Activated CD4-positive, CD25-positive, alpha-beta regulatory T cell treated with anti-CD3 and anti-CD28 coated beads, Interleukin-2, amount 50 U/mL, for 16 hours (primary cell): ENCODE measurements at regions not wholly inside any gene's neighbourhood (a gene's known extent, or its start where the extent isn't known, plus 50 kb on each side); places are given as distances from the start of the nearest gene placed in this dataset.

ENCODE experiments used
- DNase-seq: peaks from one replicate; pipeline ENCODE4 v3.0.0-alpha.2; 2020; ENCODE audit warnings: low read depth, low spot score

GRCh38 chr2:207257251-207258250, 91.8 kb upstream of the KLF7 start:
- DNase-seq: no peak

- DNase-seq: no peak
Observed at GRCh38 chr2:207258263-207258991, 92.7 kb upstream of the KLF7 start.

GRCh38 chr2:207260021-207260420, 94.3 kb upstream of the KLF7 start:
- no peak for DNase-seq

GRCh38 chr2:207260947-207261346, 95.2 kb upstream of the KLF7 start:
- no peak for DNase-seq

- DNase-seq: no peak
Observed at GRCh38 chr2:207264310-207264709, 98.6 kb upstream of the KLF7 start.

- DNase-seq: no peak
Observed at GRCh38 chr2:207265332-207265731, 99.6 kb upstream of the KLF7 start.

GRCh38 chr2:207265869-207266268, 100.1 kb upstream of the KLF7 start:
- DNase-seq: no peak

- DNase-seq: no peak
Observed at GRCh38 chr2:207266648-207267047, 100.9 kb upstream of the KLF7 start.

- no peak for DNase-seq
Observed at GRCh38 chr2:207269038-207269437, 103.3 kb upstream of the KLF7 start.

- no peak for DNase-seq
Observed at GRCh38 chr2:207274530-207275189, 108.9 kb upstream of the KLF7 start.

GRCh38 chr2:207275779-207276178, 110.0 kb upstream of the KLF7 start:
- no peak for DNase-seq

GRCh38 chr2:207276248-207276647, 110.5 kb upstream of the KLF7 start:
- DNase-seq: no peak

GRCh38 chr2:207276858-207277257, 111.1 kb upstream of the KLF7 start:
- no peak for DNase-seq

- DNase-seq: no peak
Observed at GRCh38 chr2:207279520-207279919, 113.8 kb upstream of the KLF7 start.

- no peak for DNase-seq
Observed at GRCh38 chr2:207281436-207281835, 115.7 kb upstream of the KLF7 start.

GRCh38 chr2:207282916-207283315, 117.2 kb upstream of the KLF7 start:
- no peak for DNase-seq

- no peak for DNase-seq
Observed at GRCh38 chr2:207283356-207283755, 117.6 kb upstream of the KLF7 start.

- no peak for DNase-seq
Observed at GRCh38 chr2:207284556-207285472, 119.1 kb upstream of the KLF7 start.

GRCh38 chr2:207285473-207285815, 119.7 kb upstream of the KLF7 start:
- no peak for DNase-seq

- DNase-seq: no peak
Observed at GRCh38 chr2:207286106-207286505, 120.4 kb upstream of the KLF7 start.

- no peak for DNase-seq
Observed at GRCh38 chr2:207288628-207289027, 122.9 kb upstream of the KLF7 start.
